ENCODE measurements at regions not wholly inside any gene's neighbourhood (a gene's known extent, or its start where the extent isn't known, plus 50 kb on each side); places are given as distances from the start of the nearest gene placed in this dataset.

GRCh38 chr5:86671536-86671935 is 53.8 kb downstream of the COX7C start:
- no peak for DNase-seq (ENCODE audit: insufficient read length, low spot score)
- TF ChIP-seq CTCF (IDR thresholded peaks at IDR 0.05; ENCODE audit: insufficient read depth, missing control alignments): no peak
- FAIRE-seq: no peak

- FAIRE-seq: no peak
- no peak for DNase-seq (ENCODE audit: insufficient read length, low spot score)
- TF ChIP-seq CTCF (IDR thresholded peaks at IDR 0.05; ENCODE audit: insufficient read depth, missing control alignments): no peak
Measured at GRCh38 chr5:86674069-86674468, 56.3 kb downstream of the COX7C start.

GRCh38 chr5:86675311-86675710 is 57.6 kb downstream of the COX7C start:
- no peak for TF ChIP-seq CTCF (IDR thresholded peaks at IDR 0.05; ENCODE audit: insufficient read depth, missing control alignments)
- FAIRE-seq (peak; percentile 93), DNase-seq (ENCODE audit: insufficient read length, low spot score) (no peak)

GRCh38 chr5:86679529-86679928 is 61.8 kb downstream of the COX7C start:
- peak; percentile 96 for FAIRE-seq
- DNase-seq (ENCODE audit: insufficient read length, low spot score): peak; percentile 10
- peak; percentile 93 for TF ChIP-seq CTCF (IDR thresholded peaks at IDR 0.05; ENCODE audit: insufficient read depth, missing control alignments)

GRCh38 chr5:86679949-86680348 is 62.2 kb downstream of the COX7C start:
- DNase-seq (ENCODE audit: insufficient read length, low spot score) (no peak), FAIRE-seq (no peak)
- TF ChIP-seq CTCF (IDR thresholded peaks at IDR 0.05; ENCODE audit: insufficient read depth, missing control alignments): no peak

- FAIRE-seq: no peak
- no peak for DNase-seq (ENCODE audit: insufficient read length, low spot score)
- no peak for TF ChIP-seq CTCF (IDR thresholded peaks at IDR 0.05; ENCODE audit: insufficient read depth, missing control alignments)
Measured at GRCh38 chr5:86684222-86684621, 66.5 kb downstream of the COX7C start.

GRCh38 chr5:86686046-86686445 is 68.3 kb downstream of the COX7C start:
- DNase-seq (ENCODE audit: insufficient read length, low spot score) (no peak), FAIRE-seq (no peak)
- TF ChIP-seq CTCF (IDR thresholded peaks at IDR 0.05; ENCODE audit: insufficient read depth, missing control alignments): no peak
